C4-2B (cell line): ENCODE measurements at regions not wholly inside any gene's neighbourhood (a gene's known extent, or its start where the extent isn't known, plus 50 kb on each side); places are given as distances from the start of the nearest gene placed in this dataset.

Experiments used
- ZFX ChIP-seq: fragments of 450-650 bp; IDR thresholded peaks from 2 replicates; pipeline ENCODE4 v1.6.1; 2017
- TF ChIP-seq, protein P1 (sequence below): fragments of 450-650 bp; conservative IDR thresholded peaks from 2 replicates; pipeline ENCODE4 v1.5.1; 2017; ENCODE audit warnings: mild to moderate bottlenecking

DNA sequence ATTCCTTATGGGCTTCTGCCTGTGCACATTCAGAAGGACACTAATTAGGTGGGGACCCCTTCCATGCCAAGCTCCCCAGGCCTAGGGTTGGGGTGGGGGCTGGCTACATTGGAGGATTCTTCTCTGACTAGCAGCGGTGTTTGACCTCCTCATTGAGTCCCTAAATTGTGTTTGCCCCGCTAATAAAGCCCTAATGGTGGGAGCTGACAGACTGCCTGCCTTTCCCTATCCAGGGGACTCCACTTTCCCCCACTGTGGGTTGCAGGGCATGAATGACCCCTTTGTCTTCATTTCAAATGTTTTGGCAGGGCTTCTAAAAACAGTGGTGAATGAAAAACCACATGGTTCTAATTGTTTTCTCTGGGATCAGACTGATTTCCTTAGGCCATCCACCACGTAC lies 476.8 kb upstream of the CDH11 start:
- TF ChIP-seq, protein P1, sequence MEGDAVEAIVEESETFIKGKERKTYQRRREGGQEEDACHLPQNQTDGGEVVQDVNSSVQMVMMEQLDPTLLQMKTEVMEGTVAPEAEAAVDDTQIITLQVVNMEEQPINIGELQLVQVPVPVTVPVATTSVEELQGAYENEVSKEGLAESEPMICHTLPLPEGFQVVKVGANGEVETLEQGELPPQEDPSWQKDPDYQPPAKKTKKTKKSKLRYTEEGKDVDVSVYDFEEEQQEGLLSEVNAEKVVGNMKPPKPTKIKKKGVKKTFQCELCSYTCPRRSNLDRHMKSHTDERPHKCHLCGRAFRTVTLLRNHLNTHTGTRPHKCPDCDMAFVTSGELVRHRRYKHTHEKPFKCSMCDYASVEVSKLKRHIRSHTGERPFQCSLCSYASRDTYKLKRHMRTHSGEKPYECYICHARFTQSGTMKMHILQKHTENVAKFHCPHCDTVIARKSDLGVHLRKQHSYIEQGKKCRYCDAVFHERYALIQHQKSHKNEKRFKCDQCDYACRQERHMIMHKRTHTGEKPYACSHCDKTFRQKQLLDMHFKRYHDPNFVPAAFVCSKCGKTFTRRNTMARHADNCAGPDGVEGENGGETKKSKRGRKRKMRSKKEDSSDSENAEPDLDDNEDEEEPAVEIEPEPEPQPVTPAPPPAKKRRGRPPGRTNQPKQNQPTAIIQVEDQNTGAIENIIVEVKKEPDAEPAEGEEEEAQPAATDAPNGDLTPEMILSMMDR: no peak
- TF ChIP-seq ZFX: no peak
